GM19351 (cell line): ENCODE measurements at regions not wholly inside any gene's neighbourhood (a gene's known extent, or its start where the extent isn't known, plus 50 kb on each side); places are given as distances from the start of the nearest gene placed in this dataset.

Experiments used
- ATAC-seq: cut with Tn5 transposase; IDR thresholded peaks from one replicate; pipeline ENCODE4 v1.9.1; 2021; ENCODE audit warnings: mild to moderate bottlenecking, moderate library complexity; ENCODE audit not compliant: unreplicated experiment

GRCh38 chr10:78866731-78867554 is 201.8 kb upstream of the ZMIZ1 start:
- ATAC-seq, result no peak

- no peak for ATAC-seq
Measured at GRCh38 chr10:78867555-78867939, 201.2 kb upstream of the ZMIZ1 start.

- ATAC-seq, result no peak
Measured at GRCh38 chr10:78868048-78868447, 200.7 kb upstream of the ZMIZ1 start.

GRCh38 chr10:78868456-78868855 is 200.3 kb upstream of the ZMIZ1 start:
- ATAC-seq, result no peak

- ATAC-seq, result no peak
Measured at GRCh38 chr10:78868861-78869260, 199.9 kb upstream of the ZMIZ1 start.

GRCh38 chr10:78869508-78870454 is 199.0 kb upstream of the ZMIZ1 start:
- no peak for ATAC-seq

- no peak for ATAC-seq
Measured at GRCh38 chr10:78870458-78870857, 198.3 kb upstream of the ZMIZ1 start.

- ATAC-seq, result no peak
Measured at GRCh38 chr10:78871796-78872195, 197.0 kb upstream of the ZMIZ1 start.

- no peak for ATAC-seq
Measured at GRCh38 chr10:78873413-78873812, 195.4 kb upstream of the ZMIZ1 start.

GRCh38 chr10:78875331-78875877 is 193.4 kb upstream of the ZMIZ1 start:
- ATAC-seq, result no peak

GRCh38 chr10:78875932-78876331 is 192.8 kb upstream of the ZMIZ1 start:
- ATAC-seq, result no peak

GRCh38 chr10:78876449-78876848 is 192.3 kb upstream of the ZMIZ1 start:
- no peak for ATAC-seq

GRCh38 chr10:78879621-78880020 is 189.1 kb upstream of the ZMIZ1 start:
- no peak for ATAC-seq

- ATAC-seq, result no peak
Measured at GRCh38 chr10:78886129-78886528, 182.6 kb upstream of the ZMIZ1 start.

- ATAC-seq, result no peak
Measured at GRCh38 chr10:78889536-78890063, 179.2 kb upstream of the ZMIZ1 start.

- no peak for ATAC-seq
Measured at GRCh38 chr10:78890506-78890905, 178.3 kb upstream of the ZMIZ1 start.

- ATAC-seq, result no peak
Measured at GRCh38 chr10:78891741-78892140, 177.0 kb upstream of the ZMIZ1 start.

- no peak for ATAC-seq
Measured at GRCh38 chr10:78892338-78893176, 176.2 kb upstream of the ZMIZ1 start.

GRCh38 chr10:78893217-78893616 is 175.5 kb upstream of the ZMIZ1 start:
- ATAC-seq, result no peak

- no peak for ATAC-seq
Measured at GRCh38 chr10:78894089-78894840, 174.5 kb upstream of the ZMIZ1 start.
